Activated T-cell treated with anti-CD3 and anti-CD28 coated beads, Interleukin-2, amount 50 U/mL, for 72 hours (primary cell): ENCODE measurements at regions not wholly inside any gene's neighbourhood (a gene's known extent, or its start where the extent isn't known, plus 50 kb on each side); places are given as distances from the start of the nearest gene placed in this dataset.
"Not testable (repeated sequence)": the region's sequence is repeated elsewhere in the genome, so short reads cannot be mapped to it uniquely, and the experiment has no call there.

Source experiments
- ATAC-seq, 2 donors: fragments of 150-1000 bp; cut with Tn5 transposase; replicated peaks in 1 of 2; 2 replicates each; pipeline ENCODE4 v1.10.0; 2021; ENCODE audit warnings: moderate library complexity in 2 of 2, mild to moderate bottlenecking in 1 of 2
- DNase-seq, 2 donors: peaks; one replicate each; pipeline ENCODE4 v3.0.0; 2021 to 2022; ENCODE audit warnings: mixed read lengths in 1 of 2
- H3K27ac Mint-ChIP-seq: one replicate; pipeline ENCODE4 v1.8.0; 2022; ENCODE audit warnings: mild to moderate bottlenecking, moderate library complexity, mixed read lengths
- H3K27me3 Mint-ChIP-seq: one replicate; pipeline ENCODE4 v1.8.0; 2022; ENCODE audit warnings: low read depth, mixed read lengths
- H3K36me3 Mint-ChIP-seq, 2 donors: one replicate each; pipeline ENCODE4 v1.8.0; 2022; ENCODE audit warnings: mixed read lengths in 2 of 2, mild to moderate bottlenecking in 1 of 2; ENCODE audit not compliant: insufficient read depth in 2 of 2
- H3K4me1 Mint-ChIP-seq: one replicate; pipeline ENCODE4 v1.8.0; 2022; ENCODE audit warnings: low read depth, mixed read lengths
- H3K4me3 Mint-ChIP-seq, 2 donors: one replicate each; pipeline ENCODE4 v1.8.0; 2022; ENCODE audit warnings: mild to moderate bottlenecking in 2 of 2, mixed read lengths in 2 of 2, moderate library complexity in 2 of 2
- H3K9me3 Mint-ChIP-seq, 2 donors: one replicate each; pipeline ENCODE4 v1.8.0; 2022; ENCODE audit warnings: mixed read lengths in 2 of 2

- H3K27me3 Mint-ChIP-seq: no peaks in the 10 kb centered on the region
- no peak overlapping the region for H3K27ac Mint-ChIP-seq
- H3K9me3 Mint-ChIP-seq: peaks cover 0 to 2% of the 10 kb centered on the region in 2 donors
- ATAC-seq (no peak), DNase-seq (no peak)
- H3K4me1 Mint-ChIP-seq: no peaks in the 10 kb centered on the region
- no peaks in the 10 kb centered on the region for H3K36me3 Mint-ChIP-seq
- no peak overlapping the region for H3K4me3 Mint-ChIP-seq
Measured at GRCh38 chr5:123701511-123702200, 189.7 kb downstream of the CSNK1G3 start.

- Mint-ChIP-seq H3K4me1 (no peaks in the 10 kb centered on the region), H3K27me3 (no peaks in the 10 kb centered on the region), H3K27ac (no peak overlapping the region), H3K4me3 (no peak overlapping the region), H3K9me3 (peaks cover 0 to 2% of the 10 kb centered on the region in 2 donors), H3K36me3 (no peaks in the 10 kb centered on the region)
- no peak for ATAC-seq
- DNase-seq: no peak
Measured at GRCh38 chr5:123700624-123701287, 188.8 kb downstream of the CSNK1G3 start.

GRCh38 chr5:123699571-123699970 lies 187.6 kb downstream of the CSNK1G3 start:
- Mint-ChIP-seq H3K9me3 (peaks cover 0 to 2% of the 10 kb centered on the region in 2 donors), H3K4me1 (no peaks in the 10 kb centered on the region)
- no peak for ATAC-seq

GRCh38 chr5:123698937-123699336 lies 187.0 kb downstream of the CSNK1G3 start:
- not testable (repeated sequence) for H3K36me3 Mint-ChIP-seq

More at GRCh38 chr5:123699571-123699970, 187.6 kb downstream of the CSNK1G3 start:
- H3K36me3 Mint-ChIP-seq: no peaks in the 10 kb centered on the region
- H3K27ac Mint-ChIP-seq: no peak overlapping the region
- no peaks in the 10 kb centered on the region for H3K27me3 Mint-ChIP-seq
- H3K4me3 Mint-ChIP-seq: no peak overlapping the region
- DNase-seq: no peak

GRCh38 chr5:123696921-123697341 lies 185.0 kb downstream of the CSNK1G3 start:
- H3K27ac Mint-ChIP-seq: no peak overlapping the region
- H3K36me3 Mint-ChIP-seq: no peaks in the 10 kb centered on the region
- H3K27me3 Mint-ChIP-seq: no peaks in the 10 kb centered on the region
- DNase-seq (no peak), ATAC-seq (no peak)
- no peaks in the 10 kb centered on the region for H3K4me1 Mint-ChIP-seq
- no peak overlapping the region for H3K4me3 Mint-ChIP-seq
- no peaks in the 10 kb centered on the region for H3K9me3 Mint-ChIP-seq

More at GRCh38 chr5:123698937-123699336, 187.0 kb downstream of the CSNK1G3 start:
- ATAC-seq, DNase-seq, H3K9me3 Mint-ChIP-seq, H3K27ac Mint-ChIP-seq, H3K4me3 Mint-ChIP-seq, H3K27me3 Mint-ChIP-seq, H3K4me1 Mint-ChIP-seq: not testable (repeated sequence)

GRCh38 chr5:123690821-123691220 lies 178.8 kb downstream of the CSNK1G3 start:
- DNase-seq (no peak), ATAC-seq (no peak)
- H3K9me3 Mint-ChIP-seq: peaks cover 0 to 2% of the 10 kb centered on the region in 2 donors
- H3K36me3 Mint-ChIP-seq: no peaks in the 10 kb centered on the region
- no peaks in the 10 kb centered on the region for H3K4me1 Mint-ChIP-seq
- H3K27me3 Mint-ChIP-seq: no peaks in the 10 kb centered on the region
- H3K27ac Mint-ChIP-seq: no peak overlapping the region
- no peak overlapping the region for H3K4me3 Mint-ChIP-seq

- H3K36me3 Mint-ChIP-seq: peaks cover 3% of the 10 kb centered on the region in 2 donors
- DNase-seq: no peak
- no peak overlapping the region for H3K27ac Mint-ChIP-seq
- peaks cover 6 to 8% of the 10 kb centered on the region in 2 donors for H3K9me3 Mint-ChIP-seq
- no peak for ATAC-seq
- H3K27me3 Mint-ChIP-seq: no peaks in the 10 kb centered on the region
- H3K4me1 Mint-ChIP-seq: no peaks in the 10 kb centered on the region
- no peak overlapping the region for H3K4me3 Mint-ChIP-seq
Measured at GRCh38 chr5:123681061-123681460, 169.1 kb downstream of the CSNK1G3 start.

GRCh38 chr5:123673107-123673506 lies 161.1 kb downstream of the CSNK1G3 start:
- H3K4me1 Mint-ChIP-seq: no peaks in the 10 kb centered on the region
- H3K27ac Mint-ChIP-seq: no peak overlapping the region
- H3K9me3 Mint-ChIP-seq: peaks cover 0 to 4% of the 10 kb centered on the region in 2 donors
- H3K36me3 Mint-ChIP-seq: no peaks in the 10 kb centered on the region
- peaks cover 10% of the 10 kb centered on the region for H3K27me3 Mint-ChIP-seq
- DNase-seq: no peak
- ATAC-seq: no peak
- no peak overlapping the region for H3K4me3 Mint-ChIP-seq

GRCh38 chr5:123671711-123672456 lies 159.9 kb downstream of the CSNK1G3 start:
- H3K4me3 Mint-ChIP-seq: no peak overlapping the region
- no peak for DNase-seq
- no peaks in the 10 kb centered on the region for H3K36me3 Mint-ChIP-seq
- peaks cover 0 to 1% of the 10 kb centered on the region in 2 donors for H3K9me3 Mint-ChIP-seq
- H3K27ac Mint-ChIP-seq: no peak overlapping the region
- H3K4me1 Mint-ChIP-seq: no peaks in the 10 kb centered on the region
- no peak for ATAC-seq
- H3K27me3 Mint-ChIP-seq: peaks cover 10% of the 10 kb centered on the region

- no peak overlapping the region for H3K27ac Mint-ChIP-seq
- no peaks in the 10 kb centered on the region for H3K36me3 Mint-ChIP-seq
- peaks cover 10% of the 10 kb centered on the region for H3K27me3 Mint-ChIP-seq
- H3K4me1 Mint-ChIP-seq: no peaks in the 10 kb centered on the region
- peak; percentile 44 to 48 for DNase-seq
- peaks cover 0 to 1% of the 10 kb centered on the region in 2 donors for H3K9me3 Mint-ChIP-seq
- no peak overlapping the region for H3K4me3 Mint-ChIP-seq
- ATAC-seq: peak; percentile 23 to 31
Measured at GRCh38 chr5:123671042-123671441, 159.1 kb downstream of the CSNK1G3 start.
